H1 (cell line): ENCODE measurements at regions not wholly inside any gene's neighbourhood (a gene's known extent, or its start where the extent isn't known, plus 50 kb on each side); places are given as distances from the start of the nearest gene placed in this dataset.

Experiments used
- CTCF ChIA-PET: fragments of 300-600 bp; sonication (Branson Sonifier 250); formaldehyde crosslinking; loops from one replicate; lab custom pipeline; 2021; ENCODE audit not compliant: partially characterized antibody; lab: Charles Lee
- POLR2A ChIA-PET: fragments of 300-600 bp; sonication (Branson Sonifier 250); formaldehyde crosslinking; loops from one replicate; lab custom pipeline; 2021; ENCODE audit warnings: inconsistent platforms; ENCODE audit not compliant: partially characterized antibody; lab: Charles Lee
- DNase-seq, 2 experiments: peaks; one replicate each; pipeline versions ENCODE4 v3.0.0 to v3.0.0-alpha.2; 2010 to 2022; ENCODE audit warnings: low spot score in 2 of 2, low read depth in 1 of 2, mixed read lengths in 1 of 2
- FAIRE-seq: peaks from 2 replicates; lab custom pipeline; 2011; peaks lifted over from hg19 to GRCh38; lab: Jason Lieb, UNC
- H2AFZ ChIP-seq: 2 replicates; pipeline ENCODE4 v1.8.1; 2012; ENCODE audit warnings: low read length, inconsistent platforms
- H2AK5ac ChIP-seq: 2 replicates; pipeline ENCODE4 v1.6.1; 2013; ENCODE audit warnings: low read depth, low read length
- H2BK120ac ChIP-seq: replicated peaks from 2 replicates; pipeline ENCODE3; 2013; ENCODE audit warnings: low read depth, low read length, inconsistent platforms
- H2BK12ac ChIP-seq: 2 replicates; pipeline ENCODE4 v1.6.1; 2013; ENCODE audit warnings: low read depth, low read length
- H2BK15ac ChIP-seq: 2 replicates; pipeline ENCODE4 v1.6.1; 2013; ENCODE audit warnings: low read length
- H2BK20ac ChIP-seq: 2 replicates; pipeline ENCODE4 v1.6.1; 2013; ENCODE audit warnings: low read length
- H2BK5ac ChIP-seq: 2 replicates; pipeline ENCODE4 v1.6.1; 2013; ENCODE audit warnings: low read depth, low read length
- H3K14ac ChIP-seq: 2 replicates; pipeline ENCODE4 v1.6.1; 2013; ENCODE audit warnings: inconsistent platforms; ENCODE audit not compliant: insufficient read length
- H3K18ac ChIP-seq: 2 replicates; pipeline ENCODE4 v1.6.1; 2013; ENCODE audit warnings: low read length; ENCODE audit errors: extremely low read depth
- H3K23ac ChIP-seq: 2 replicates; pipeline ENCODE4 v1.6.1; 2013; ENCODE audit warnings: inconsistent platforms; ENCODE audit not compliant: insufficient read length
- H3K23me2 ChIP-seq: 2 replicates; pipeline ENCODE4 v1.6.1; 2013; ENCODE audit warnings: low read depth, low read length
- H3K27ac ChIP-seq: 2 replicates; pipeline ENCODE4 v1.6.1; 2011; ENCODE audit warnings: low read depth, low read length, inconsistent platforms
- H3K27me3 ChIP-seq, 4 experiments: replicated peaks in 1 of 4; 1 replicate in 1 of 4; 2 replicates in 3 of 4; pipeline versions ENCODE4 v1.6.1 to v1.8.1; 2011 to 2013; ENCODE audit warnings: low read length in 3 of 4, mild to moderate bottlenecking in 3 of 4, inconsistent platforms in 2 of 4, mixed read lengths in 2 of 4, moderate library complexity in 1 of 4; ENCODE audit not compliant: control insufficient read depth in 3 of 4, insufficient read depth in 3 of 4; ENCODE audit errors: extremely low read depth in 1 of 4
- H3K36me3 ChIP-seq, 4 experiments: 2 replicates each; pipeline versions ENCODE4 v1.6.1 to v1.8.1; 2011 to 2013; ENCODE audit warnings: mild to moderate bottlenecking in 4 of 4, low read length in 3 of 4, moderate library complexity in 2 of 4, control low read depth in 1 of 4, inconsistent platforms in 1 of 4; ENCODE audit not compliant: insufficient read depth in 4 of 4, control insufficient read depth in 2 of 4
- H3K4ac ChIP-seq: replicated peaks from 2 replicates; pipeline ENCODE3; 2013; ENCODE audit warnings: low read length, low read depth, mixed read lengths, inconsistent platforms; ENCODE audit not compliant: insufficient read length
- H3K4me1 ChIP-seq, 4 experiments: replicated peaks in 1 of 4; 1 replicate in 1 of 4; 2 replicates in 3 of 4; pipeline versions ENCODE4 v1.6.1 to v1.8.1; 2011 to 2013; ENCODE audit warnings: low read length in 3 of 4, inconsistent platforms in 2 of 4, mixed read lengths in 1 of 4; ENCODE audit not compliant: insufficient read depth in 4 of 4, control insufficient read depth in 3 of 4
- H3K4me2 ChIP-seq, 2 experiments: 2 replicates each; pipeline versions ENCODE4 v1.6.1 to v1.8.1; 2011 to 2013; ENCODE audit warnings: low read depth in 2 of 2, low read length in 2 of 2, control low read depth in 1 of 2, inconsistent platforms in 1 of 2, mild to moderate bottlenecking in 1 of 2; ENCODE audit not compliant: insufficient read depth in 1 of 2
- H3K4me3 ChIP-seq, 4 experiments: fragments of 200-600, 300-600 bp in 1 of 4; sonication (generic), shearing (Covaris generic), sonication (Bioruptor Twin) in 1 of 4; 2 replicates each; pipeline versions ENCODE4 v1.5.1 to v1.8.1; 2011 to 2016; ENCODE audit warnings: low read length in 4 of 4, low read depth in 3 of 4, control low read depth in 2 of 4, inconsistent platforms in 2 of 4, mild to moderate bottlenecking in 2 of 4, mixed read lengths in 1 of 4, moderate library complexity in 1 of 4; ENCODE audit not compliant: insufficient read depth in 2 of 4; ENCODE audit errors: extremely low read depth in 1 of 4
- H3K56ac ChIP-seq: replicated peaks from 2 replicates; pipeline ENCODE3; 2013; ENCODE audit warnings: low read depth, mild to moderate bottlenecking, mixed read lengths, low read length, inconsistent platforms; ENCODE audit not compliant: insufficient read length
- H3K79me1 ChIP-seq: 2 replicates; pipeline ENCODE4 v1.6.1; 2013; ENCODE audit warnings: low read depth, low read length, control low read depth
- H3K79me2 ChIP-seq, 2 experiments: 2 replicates each; pipeline versions ENCODE4 v1.6.1 to v1.8.1; 2012 to 2013; ENCODE audit warnings: low read length in 2 of 2, mild to moderate bottlenecking in 2 of 2, inconsistent platforms in 1 of 2; ENCODE audit not compliant: insufficient read depth in 2 of 2, control insufficient read depth in 1 of 2
- H3K9ac ChIP-seq, 4 experiments: replicated peaks in 1 of 4; 1 replicate in 1 of 4; 2 replicates in 3 of 4; pipeline versions ENCODE4 v1.6.1 to v1.8.1; 2011 to 2013; ENCODE audit warnings: low read depth in 3 of 4, low read length in 3 of 4, control low read depth in 2 of 4, mild to moderate bottlenecking in 2 of 4, moderate library complexity in 2 of 4, inconsistent platforms in 1 of 4; ENCODE audit errors: extremely low read depth in 1 of 4
- H3K9me3 ChIP-seq, 2 experiments: 2 replicates each; pipeline versions ENCODE4 v1.6.1 to v1.8.1; 2012 to 2013; ENCODE audit warnings: mild to moderate bottlenecking in 2 of 2, moderate library complexity in 2 of 2, control low read depth in 1 of 2, inconsistent platforms in 1 of 2, low read depth in 1 of 2, low read length in 1 of 2, mixed read lengths in 1 of 2; ENCODE audit not compliant: insufficient read depth in 2 of 2
- H4K20me1 ChIP-seq, 2 experiments: replicated peaks in 1 of 2; 2 replicates each; pipeline versions ENCODE3 to v1.8.1; 2011 to 2013; ENCODE audit warnings: inconsistent platforms in 2 of 2, low read length in 2 of 2, mild to moderate bottlenecking in 1 of 2; ENCODE audit not compliant: insufficient read depth in 2 of 2, control insufficient read depth in 1 of 2
- H4K5ac ChIP-seq: 2 replicates; pipeline ENCODE4 v1.6.1; 2013; ENCODE audit warnings: low read length, low read depth, mixed read lengths, inconsistent platforms; ENCODE audit not compliant: insufficient read length
- H4K8ac ChIP-seq: 2 replicates; pipeline ENCODE4 v1.8.0; 2013; ENCODE audit warnings: mild to moderate bottlenecking, moderate library complexity, low read length, inconsistent platforms; ENCODE audit not compliant: insufficient read depth; ENCODE audit errors: extremely low read depth
- H4K91ac ChIP-seq: replicated peaks from 2 replicates; pipeline ENCODE3; 2013; ENCODE audit warnings: low read length, mixed read lengths, inconsistent platforms; ENCODE audit not compliant: insufficient read length
- BRCA1 ChIP-seq: IDR thresholded peaks from 2 replicates; pipeline ENCODE4 v1.6.1; 2012; ENCODE audit warnings: low read depth, low read length, improper control_type of control experiment
- POU5F1 ChIP-seq: IDR thresholded peaks from 2 replicates; pipeline ENCODE4 v1.6.1; 2011; ENCODE audit warnings: low read depth, mild to moderate bottlenecking, low read length, moderate library complexity
- SIX5 ChIP-seq: IDR thresholded peaks from 2 replicates; pipeline ENCODE4 v1.6.1; 2011; ENCODE audit warnings: mild to moderate bottlenecking, low read depth, low read length
- SP1 ChIP-seq: IDR thresholded peaks from 2 replicates; pipeline ENCODE4 v1.6.1; 2011; ENCODE audit warnings: low read depth, low read length

DNA sequence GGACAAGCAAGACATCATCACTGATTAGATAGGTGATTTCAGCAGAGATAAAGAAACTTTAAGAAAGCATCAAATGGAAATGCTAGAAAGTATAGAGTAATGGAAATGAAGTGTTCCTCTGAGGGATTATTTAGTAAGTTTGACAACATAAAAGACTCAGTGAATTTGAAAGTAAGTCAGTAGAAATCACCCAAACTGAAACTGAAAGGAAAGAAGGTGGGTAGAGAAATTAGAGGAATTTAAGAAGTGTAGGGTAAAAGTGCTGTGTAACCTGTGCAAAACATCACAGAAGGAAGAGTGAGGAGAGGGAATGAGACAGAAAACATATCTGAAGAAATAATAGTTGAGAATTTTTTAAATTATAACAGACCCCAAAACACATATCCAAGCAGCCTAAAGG lies 343.1 kb downstream of the CBLN2 start:
- TF ChIP-seq SIX5 (no peak), SP1 (no peak), POU5F1 (no peak), BRCA1 (no peak)

More for the DNA sequence above, 343.1 kb downstream of the CBLN2 start:
- Histone ChIP-seq H3K18ac (no peak overlapping the region), H2AK5ac (no peak overlapping the region), H3K4me2 (no peak overlapping the region), H3K27me3 (no peaks in the 10 kb centered on the region), H3K79me1 (no peaks in the 10 kb centered on the region), H3K4ac (no peak overlapping the region), H3K23ac (no peak overlapping the region), H3K9me3 (peaks cover 41 to 46% of the 10 kb centered on the region in 2 experiments), H3K79me2 (no peaks in the 10 kb centered on the region), H4K20me1 (no peaks in the 10 kb centered on the region), H2BK15ac (no peak overlapping the region), H3K36me3 (no peaks in the 10 kb centered on the region), H3K4me3 (no peak overlapping the region), H3K27ac (no peak overlapping the region), H3K4me1 (no peaks in the 10 kb centered on the region), H2AFZ (no peak overlapping the region), H2BK120ac (no peak overlapping the region), H2BK20ac (no peak overlapping the region), H4K8ac (no peak overlapping the region), H3K23me2 (no peaks in the 10 kb centered on the region), H2BK12ac (no peak overlapping the region), H4K91ac (no peak overlapping the region), H3K56ac (no peak overlapping the region), H3K9ac (no peak overlapping the region), H2BK5ac (no peak overlapping the region), H4K5ac (no peak overlapping the region), H3K14ac (no peak overlapping the region)
- no peak for FAIRE-seq
- ChIA-PET CTCF (no interaction called here), POLR2A (no interaction called here)
- DNase-seq: no peak
